NCI-H82 treated with DMSO at 0.1 percent for 48 hours (cell line): ENCODE measurements at regions not wholly inside any gene's neighbourhood (a gene's known extent, or its start where the extent isn't known, plus 50 kb on each side); places are given as distances from the start of the nearest gene placed in this dataset.
"Not testable (repeated sequence)": the region's sequence is repeated elsewhere in the genome, so short reads cannot be mapped to it uniquely, and the experiment has no call there.

Experiments used
- DNase-seq: peaks from one replicate; lab custom pipeline; 2025; ENCODE audit not compliant: unreplicated experiment; lab: John Stamatoyannopoulos, UW

DNA sequence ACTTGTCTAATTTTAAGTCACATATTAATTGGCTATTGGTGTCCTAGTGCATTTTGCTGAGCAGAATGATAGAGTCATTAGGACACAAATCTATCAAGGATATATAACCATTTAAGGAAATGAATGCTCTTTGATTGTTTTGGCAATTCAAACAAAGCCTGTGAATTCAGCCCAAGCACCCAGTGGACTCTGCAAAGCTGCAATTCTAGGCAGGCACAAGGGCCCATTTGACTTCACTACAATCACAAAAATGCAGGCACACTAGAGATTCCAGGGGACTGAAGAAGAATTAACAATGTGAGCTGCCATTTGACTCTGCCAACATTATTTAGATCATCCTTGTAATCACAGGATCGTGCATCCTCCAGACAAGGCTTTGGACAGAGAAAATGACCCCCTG is 544.2 kb upstream of the PHF14 start:
- DNase-seq = no peak

DNA sequence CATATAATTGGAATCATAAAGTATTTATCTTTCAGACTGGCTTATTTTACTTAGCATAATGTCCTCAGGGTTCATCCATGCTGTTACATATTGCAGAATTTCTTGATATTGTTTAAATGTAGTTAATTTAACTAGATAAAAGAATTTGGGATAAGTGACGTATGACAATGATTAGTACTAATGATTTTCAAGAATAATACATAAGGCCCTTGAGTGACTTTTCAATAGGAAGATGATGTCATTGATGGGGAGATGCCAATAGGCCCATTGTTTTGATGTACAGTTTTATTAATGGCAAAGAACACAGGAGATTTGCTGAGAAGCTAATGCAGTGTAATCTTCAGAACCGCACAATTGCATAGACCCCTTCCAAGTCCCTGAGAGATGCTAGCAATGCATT is 537.4 kb upstream of the PHF14 start:
- DNase-seq = no peak

DNA sequence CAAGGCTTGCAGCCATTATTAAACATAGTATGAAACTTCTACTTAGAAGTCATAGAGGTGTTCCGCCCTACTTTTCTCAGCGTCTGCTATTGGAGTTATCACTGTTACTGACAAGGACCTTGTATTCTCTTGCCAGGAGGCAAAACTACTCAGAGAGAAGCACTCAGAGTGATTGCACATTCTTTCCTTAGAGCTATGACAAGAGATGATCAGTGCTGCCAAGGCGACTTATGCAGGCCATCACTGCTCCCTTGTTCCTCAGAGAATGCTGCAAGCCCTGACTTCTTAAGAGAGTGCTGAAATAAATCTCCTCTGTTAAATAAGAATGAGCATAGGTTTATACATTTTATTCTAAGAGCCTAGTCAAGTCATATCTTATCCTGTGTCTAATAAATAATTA is 534.6 kb upstream of the PHF14 start:
- no peak for DNase-seq

DNA sequence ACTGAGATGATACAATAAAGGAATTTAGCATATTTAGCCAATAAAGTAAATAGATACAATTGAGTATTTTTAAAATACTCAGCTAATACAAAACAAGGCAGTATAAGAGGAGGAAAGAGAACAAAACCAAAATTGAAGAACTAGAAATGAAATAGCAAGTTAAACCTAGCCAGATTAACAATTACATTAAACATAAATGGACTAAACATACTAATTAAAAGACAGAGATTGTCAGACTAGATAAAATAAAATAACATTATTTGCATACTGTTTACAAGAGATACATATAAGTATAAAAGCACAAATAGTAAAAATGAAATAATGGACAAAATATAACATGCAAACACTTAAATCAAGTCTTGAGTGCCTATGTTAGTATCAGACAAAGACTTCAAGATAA is 517.7 kb upstream of the PHF14 start:
- no peak for DNase-seq

DNA sequence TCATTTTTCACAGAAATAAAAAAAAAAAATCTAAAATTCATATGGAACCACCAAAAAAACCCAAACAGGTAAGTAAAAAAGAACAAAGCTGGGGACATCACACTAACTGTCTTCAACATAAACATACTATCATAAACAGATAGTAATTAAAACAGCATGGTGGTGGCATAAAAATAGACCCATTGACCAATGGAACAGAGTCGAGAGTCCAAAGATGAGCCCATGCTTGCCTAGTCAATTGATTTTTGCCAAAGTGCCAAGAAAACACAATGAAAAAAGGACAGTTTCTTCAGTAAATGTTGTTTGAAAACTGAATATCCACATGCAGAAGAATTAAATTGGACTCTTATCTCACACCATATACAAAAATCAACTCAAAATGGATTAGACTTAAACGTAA is 513.2 kb upstream of the PHF14 start:
- DNase-seq = no peak

DNA sequence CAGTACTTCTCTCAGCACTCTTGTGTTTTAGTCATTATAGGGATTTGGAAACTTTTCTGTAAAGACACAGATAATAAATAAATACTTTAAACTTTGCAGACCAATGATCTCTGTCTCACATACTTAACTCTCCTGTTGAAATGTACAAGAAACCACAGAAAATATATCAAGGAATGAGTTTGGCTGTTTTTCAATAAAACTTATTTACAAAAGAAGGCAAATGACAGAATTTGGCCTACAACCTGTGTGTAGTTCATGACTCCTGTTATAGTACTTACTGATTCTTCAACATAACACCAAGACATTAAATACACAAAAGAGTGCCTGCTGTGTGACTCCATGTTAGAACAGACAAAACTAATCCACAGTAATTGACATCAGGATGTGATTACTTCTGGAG is 510.0 kb upstream of the PHF14 start:
- no peak for DNase-seq

DNA sequence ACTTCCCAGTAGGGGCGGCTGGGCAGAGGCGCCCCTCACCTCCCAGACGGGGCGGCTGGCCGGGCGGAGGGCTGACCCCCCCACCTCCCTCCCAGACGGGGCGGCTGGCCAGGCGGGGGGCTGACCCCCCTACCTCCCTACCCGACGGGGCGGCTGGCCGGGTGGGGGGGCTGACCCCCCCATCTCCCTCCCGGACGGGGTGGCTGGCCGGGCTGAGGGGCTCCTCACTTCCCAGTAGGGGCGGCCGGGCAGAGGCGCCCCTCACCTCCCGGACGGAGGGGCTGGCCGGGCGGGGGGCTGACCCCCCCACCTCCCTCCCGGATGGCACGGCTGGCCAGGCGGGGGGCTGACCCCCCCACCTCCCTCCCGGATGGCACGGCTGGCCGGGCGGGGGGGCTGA is 508.1 kb upstream of the PHF14 start:
- not testable (repeated sequence) for DNase-seq

DNA sequence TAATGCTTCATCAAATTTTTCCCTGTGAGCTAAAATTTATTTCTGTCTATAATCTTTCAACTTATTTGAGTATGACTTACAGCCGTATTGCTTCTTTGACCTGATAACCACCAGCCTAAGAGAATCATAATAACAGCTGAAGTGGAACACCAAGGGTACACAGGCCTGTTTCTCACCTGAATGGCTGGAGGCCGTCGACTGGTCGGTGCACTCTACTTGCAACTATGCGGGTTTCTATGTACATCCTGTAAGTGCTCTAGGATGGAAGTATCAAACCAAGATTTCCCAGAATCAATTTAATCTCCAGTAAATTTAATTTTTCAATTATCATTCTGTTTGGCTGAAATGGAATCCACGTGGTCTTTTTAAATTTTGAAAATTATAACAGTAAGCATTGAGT is 504.8 kb upstream of the PHF14 start:
- DNase-seq = no peak

DNA sequence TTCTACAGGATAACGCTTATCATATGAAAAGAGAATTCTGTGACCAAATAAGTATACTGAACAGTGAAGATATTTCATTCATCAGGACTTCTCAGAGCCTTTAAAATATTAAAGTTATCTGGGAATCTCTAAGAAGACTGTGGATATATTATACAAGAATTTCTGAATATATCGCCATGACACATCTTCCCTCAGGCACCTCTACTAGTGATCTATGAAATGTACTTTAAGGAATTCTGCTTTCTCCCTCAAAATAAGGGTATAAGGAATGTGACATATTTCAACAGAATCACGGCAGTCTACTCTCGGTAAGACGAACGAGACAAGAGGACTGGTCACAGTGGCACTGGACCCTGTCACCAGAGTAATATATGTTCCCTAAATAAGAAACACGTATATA is 504.2 kb upstream of the PHF14 start:
- no peak for DNase-seq

DNA sequence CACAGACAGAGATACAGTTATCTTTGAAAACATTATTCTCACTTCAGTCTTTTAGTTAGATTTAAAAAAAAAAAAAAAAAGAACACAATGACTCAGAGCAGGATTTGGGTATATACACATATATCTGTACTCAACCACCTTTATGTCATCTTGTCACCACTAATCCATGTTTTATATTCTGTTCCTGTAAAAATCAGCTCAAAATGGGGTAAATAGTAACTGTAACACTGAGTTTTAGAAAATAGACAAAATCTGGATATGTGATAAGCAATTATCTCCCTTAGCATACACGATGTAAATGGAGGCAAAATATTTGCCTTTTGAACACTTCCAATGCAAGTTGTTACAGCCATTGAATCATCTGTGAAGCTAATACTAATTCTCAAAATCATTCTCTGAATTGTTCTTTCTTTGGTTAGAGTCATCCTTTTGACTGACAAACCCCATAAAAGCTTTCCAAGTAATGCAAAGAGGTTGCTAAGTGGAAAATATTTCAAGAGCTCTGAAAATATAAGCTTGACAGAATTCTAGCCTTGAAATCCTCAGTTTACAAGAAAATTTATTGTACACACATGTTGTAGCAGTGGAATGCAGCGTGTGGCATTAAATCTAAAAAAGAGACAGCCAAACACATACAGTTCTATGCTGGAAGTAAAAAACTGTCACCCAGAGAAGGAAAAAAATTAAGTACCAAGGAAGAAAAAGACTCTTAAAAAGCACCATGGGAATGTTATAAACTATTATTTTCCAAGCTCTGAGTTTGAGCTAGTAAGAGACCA is 502.2 kb upstream of the PHF14 start:
- no peak for DNase-seq

DNA sequence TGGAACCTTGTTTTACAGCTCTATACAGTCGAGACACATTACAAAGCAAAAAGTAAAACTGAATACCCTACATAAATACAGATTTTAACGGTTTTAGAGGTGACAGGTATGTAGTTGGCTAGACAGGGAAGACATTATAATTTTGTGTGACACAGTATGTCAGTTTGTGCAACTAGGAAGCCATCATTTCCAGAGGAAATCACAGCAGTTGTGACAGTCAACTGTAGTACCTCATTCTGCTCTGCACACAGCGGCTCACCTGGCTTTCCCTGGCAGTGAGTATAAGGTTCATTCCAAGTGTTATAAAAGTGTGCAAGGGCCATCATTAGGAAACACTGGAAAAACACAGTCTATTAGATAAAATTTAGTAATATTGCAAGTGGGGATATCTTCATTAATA is 501.6 kb upstream of the PHF14 start:
- no peak for DNase-seq

DNA sequence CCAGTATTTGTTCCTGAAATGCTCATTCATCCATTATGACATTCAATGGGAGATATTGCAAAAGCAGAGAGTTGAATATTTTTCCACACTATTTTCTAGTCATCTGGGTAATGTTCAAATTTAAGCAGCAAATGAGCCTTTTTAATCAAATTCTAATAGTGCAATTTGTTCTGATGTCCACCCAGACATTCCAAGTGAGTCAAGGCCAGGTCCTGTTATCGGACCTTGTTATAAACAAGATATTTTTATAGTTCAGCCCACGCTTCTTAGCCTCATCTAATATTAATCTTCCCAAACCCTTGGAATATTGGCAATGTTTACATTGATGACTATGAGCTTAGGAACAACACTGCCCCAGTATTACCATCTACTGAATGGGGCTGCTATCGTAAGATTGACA is 500.1 kb upstream of the PHF14 start:
- no peak for DNase-seq

DNA sequence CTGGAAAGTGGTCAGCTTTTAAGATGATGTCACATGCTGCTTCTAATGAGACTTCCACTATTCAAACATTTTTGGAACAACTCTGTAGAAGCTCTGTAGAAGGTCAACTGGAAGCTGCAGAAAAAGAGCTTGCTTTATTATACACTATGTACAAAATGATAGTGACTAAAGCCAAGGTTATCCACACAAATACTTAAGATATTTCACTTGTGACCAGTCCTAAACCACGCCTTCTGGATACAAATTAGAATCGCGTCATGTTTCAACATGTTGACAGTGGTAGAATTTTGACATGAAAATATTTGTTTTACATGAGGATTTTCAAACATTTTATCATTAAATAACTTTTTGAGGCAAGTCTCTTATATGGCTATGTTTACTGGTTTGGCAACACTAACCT is 499.6 kb upstream of the PHF14 start:
- no peak for DNase-seq

DNA sequence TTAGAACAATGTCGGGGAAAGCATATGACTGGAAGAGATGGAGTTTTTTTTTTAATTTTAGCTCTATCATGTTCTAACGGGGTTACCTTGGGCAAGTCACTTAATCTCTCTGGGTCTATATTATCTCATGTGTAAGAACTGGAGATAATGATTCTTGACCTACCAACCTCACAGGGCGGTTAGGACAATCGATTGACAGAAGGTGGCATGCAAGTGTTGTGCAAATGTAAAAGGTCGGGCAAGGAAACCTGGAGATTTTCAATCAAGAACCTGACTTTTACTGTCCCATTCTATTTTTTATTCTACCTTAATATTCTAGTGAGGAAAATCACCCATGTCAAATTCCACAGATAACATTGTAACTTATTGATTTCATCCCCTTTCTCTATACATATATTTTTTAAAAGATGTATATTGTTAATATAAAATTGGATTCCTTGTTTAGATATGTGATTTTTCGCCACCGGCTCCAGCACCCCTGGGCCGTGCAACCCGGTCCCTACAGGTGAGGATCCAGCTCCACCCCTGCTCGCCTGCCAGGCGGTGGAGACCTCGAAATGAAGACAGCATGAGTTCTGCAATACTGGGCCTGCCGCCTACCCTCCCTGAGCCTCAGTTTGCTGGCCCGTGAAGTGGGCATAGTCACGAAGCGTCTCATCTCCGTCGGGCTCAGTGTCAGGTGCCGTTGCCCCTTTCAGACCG is 497.6 kb upstream of the PHF14 start:
- no peak for DNase-seq

DNA sequence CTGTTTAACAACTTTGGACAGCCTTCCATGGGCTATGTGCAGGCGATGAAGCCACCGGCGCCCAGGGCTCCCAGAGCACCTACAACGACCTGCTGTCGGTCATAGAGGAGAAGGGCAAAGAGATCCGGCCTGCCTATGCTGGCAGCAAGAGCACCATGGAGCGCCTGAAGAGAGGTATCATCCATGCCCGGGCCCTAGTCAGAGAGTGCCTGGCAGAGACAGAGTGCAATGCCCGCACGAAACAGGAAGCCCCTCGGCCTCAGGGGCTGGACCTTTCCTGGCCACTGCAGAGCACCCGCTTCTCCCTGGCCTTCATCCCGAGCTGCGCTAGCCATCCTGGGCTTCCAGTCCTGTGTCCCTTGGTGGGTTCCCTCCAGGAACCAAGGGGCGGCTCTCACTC is 497.0 kb upstream of the PHF14 start:
- DNase-seq = no peak

DNA sequence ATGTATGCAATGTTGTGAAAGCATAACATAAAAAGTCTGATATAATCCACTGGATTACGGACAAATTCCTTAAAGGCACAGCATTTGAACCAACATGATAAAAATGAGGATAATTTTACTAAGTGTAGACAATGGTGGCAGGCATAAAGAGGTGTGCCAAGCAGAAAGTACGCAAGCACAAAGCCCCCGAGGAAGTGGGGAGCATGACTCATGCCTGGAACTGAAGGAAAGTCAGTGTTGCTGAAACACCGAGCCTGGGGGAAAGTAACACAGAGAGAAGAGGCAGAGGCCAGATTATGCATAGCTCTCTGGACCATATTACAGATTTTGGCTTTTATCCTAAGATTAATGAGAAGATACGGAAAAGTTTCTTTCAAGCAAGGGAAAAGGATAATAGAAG is 490.0 kb upstream of the PHF14 start:
- DNase-seq = no peak

DNA sequence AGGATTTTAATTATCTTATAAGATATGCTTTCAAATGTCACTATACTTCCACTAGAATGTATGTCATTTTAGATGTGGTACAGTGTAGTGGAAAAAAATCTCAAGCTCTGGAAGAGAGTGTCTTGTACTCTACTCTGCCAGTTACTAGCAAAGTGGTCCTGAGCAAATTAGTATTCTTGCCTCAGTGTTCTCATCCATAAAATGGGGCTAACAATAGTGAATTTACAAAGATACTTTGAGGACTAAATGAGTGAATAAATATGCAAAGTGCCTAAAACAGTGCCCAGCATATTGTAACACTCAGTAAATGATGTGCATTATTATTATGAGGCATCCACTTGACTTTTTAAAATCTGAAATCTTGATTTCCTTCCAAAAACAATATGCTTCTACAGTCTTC is 488.9 kb upstream of the PHF14 start:
- DNase-seq = no peak

DNA sequence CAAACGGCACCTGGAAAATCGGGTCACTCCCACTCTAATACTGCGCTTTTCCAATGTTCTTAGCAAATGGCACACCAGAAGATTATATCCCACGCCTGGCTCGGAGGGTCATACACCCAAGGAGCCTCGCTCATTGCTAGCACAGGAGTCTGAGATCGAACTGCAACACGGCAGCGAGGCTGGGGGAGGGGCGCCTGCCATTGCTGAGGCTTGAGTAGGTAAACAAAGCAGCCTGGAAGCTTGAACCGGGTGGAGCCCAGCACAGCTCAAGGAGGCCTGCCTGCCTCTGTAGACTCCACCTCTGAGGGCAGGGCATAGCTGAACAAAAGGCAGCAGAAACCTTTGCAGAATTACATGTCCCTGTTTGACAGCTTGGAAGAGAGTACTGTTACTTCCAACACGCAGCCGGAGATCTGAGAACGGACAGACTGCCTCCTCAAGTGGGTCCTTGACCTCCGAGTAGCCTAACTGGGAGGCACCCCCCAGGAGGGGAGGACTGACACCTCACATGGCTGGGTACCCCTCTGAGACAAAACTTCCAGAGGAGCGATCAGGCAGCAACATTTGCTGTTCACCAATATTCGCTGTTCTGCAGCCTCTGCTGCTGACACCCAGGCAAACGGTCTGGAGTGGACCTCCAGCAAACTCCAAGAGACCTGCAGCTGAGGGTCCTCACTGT is 472.3 kb upstream of the PHF14 start:
- not testable (repeated sequence) for DNase-seq

DNA sequence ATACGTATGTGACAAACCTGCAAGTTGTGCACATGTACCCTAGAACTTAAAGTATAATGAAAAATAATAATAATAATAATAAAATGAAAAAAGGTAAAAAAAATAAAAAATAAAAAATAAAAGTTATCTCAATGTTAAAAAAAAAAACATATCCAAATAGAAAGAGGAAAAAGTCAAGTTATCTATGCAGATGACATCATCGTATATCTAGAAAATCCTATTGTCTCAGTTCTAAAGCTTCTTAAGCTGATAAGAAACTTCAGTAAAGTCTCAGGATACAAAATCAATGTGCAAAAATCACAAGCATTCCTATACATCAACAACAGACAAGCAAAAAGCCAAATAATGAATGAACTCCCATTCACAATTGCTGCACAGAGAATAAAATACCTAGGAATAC is 466.6 kb upstream of the PHF14 start:
- DNase-seq = no peak

DNA sequence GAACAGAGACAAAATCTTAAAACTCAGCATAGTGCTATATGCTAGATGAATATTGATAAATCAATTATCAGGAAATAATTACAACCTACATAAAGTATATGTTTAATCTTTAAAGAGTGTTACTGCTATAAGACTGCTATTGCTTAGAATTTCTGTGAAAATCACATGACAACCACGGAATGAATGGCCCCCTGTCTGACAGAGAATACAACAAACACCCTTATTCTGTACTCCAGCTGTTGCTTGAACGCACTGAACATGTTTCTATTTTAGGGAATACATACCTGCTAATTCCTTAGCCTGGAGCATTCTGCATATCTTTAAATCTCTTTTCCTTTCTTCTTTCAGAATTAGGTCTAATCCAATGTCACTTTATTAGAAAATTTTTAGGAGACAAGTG is 452.4 kb upstream of the PHF14 start:
- DNase-seq = no peak

DNA sequence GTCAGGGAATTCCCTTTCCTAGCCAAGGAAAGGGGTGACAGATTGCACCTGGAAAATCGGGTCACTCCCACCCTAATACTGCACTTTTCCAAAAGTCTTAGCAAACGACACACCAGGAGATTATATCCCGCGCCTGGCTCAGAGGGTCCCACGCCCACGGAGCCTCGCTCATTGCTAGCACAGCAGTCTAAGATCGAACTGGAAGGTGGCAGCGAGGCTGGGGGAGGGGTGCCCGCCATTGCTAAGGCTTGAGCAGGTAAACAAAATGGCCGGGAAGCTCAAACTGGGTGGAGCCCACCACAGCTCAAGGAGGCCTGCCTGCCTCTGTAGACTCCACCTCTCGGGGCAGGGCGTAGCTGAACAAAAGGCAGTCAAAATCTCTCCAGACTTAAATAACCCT is 440.2 kb upstream of the PHF14 start:
- DNase-seq = not testable (repeated sequence)

DNA sequence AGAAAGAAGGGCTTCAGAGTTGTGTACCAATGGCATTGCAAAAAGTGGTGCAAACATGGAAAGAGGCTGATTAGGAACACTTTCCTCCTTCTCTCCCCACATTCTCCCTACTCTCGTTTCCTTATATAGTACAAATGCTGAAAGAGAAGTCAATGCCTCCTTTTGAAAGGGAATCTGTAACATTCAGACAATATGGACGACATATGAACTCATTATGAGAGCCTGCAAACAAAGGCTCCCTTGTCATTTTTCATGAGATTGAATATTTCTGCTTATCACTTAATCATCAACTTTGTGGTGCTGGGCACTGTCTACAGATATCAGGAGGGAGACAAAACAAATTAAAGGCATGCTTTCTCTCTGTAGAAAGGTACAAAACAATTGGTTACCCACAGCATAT is 437.1 kb upstream of the PHF14 start:
- no peak for DNase-seq
